Sigmoid colon (tissue), 4 donors: ENCODE measurements at regions not wholly inside any gene's neighbourhood (a gene's known extent, or its start where the extent isn't known, plus 50 kb on each side); places are given as distances from the start of the nearest gene placed in this dataset.

Experiments used
- EP300 ChIP-seq, 4 donors: sonication (generic); formaldehyde crosslinking; IDR thresholded peaks; one replicate each; pipeline ENCODE4 v1.6.1; 2017; ENCODE audit warnings: antibody characterized with exemption in 4 of 4
- POLR2A ChIP-seq, 2 donors: fragments of 450-650 bp; IDR thresholded peaks; one replicate each; pipeline ENCODE4 v1.6.1; 2016; ENCODE audit warnings: antibody characterized with exemption in 2 of 2, mild to moderate bottlenecking in 2 of 2, moderate library complexity in 2 of 2
- POLR2AphosphoS5 ChIP-seq, 4 donors: sonication (generic); formaldehyde crosslinking; IDR thresholded peaks; one replicate each; pipeline ENCODE4 v1.6.1; 2017; ENCODE audit warnings: antibody characterized with exemption in 4 of 4
- TF ChIP-seq, protein P1 (sequence below), 4 experiments: fragments of 450-650 bp in 3 of 4; fragments of 200-600 bp in 1 of 4; IDR thresholded peaks; one replicate each; pipeline ENCODE4 v1.5.1; 2016 to 2019; ENCODE audit warnings: antibody characterized with exemption in 4 of 4, mild to moderate bottlenecking in 3 of 4, moderate library complexity in 2 of 4

DNA sequence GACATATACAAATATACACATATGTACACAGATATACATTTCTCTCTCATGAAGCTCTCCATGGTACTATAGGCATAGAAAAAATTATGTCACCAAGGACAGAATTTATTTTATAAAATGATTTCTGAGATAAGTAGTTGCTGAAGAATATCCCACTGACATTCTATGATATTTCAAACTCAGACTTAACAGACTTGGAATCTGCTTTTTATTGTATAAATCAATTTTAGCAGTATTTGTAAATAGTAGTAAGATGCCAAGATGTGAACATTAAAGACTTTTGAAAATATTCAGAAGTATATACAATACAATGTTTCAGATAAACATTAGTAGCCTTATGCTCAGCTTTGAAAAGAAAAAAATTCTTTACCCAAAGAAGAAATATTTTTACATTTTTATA is 107.4 kb upstream of the ARGLU1 start:
- TF ChIP-seq, protein P1, sequence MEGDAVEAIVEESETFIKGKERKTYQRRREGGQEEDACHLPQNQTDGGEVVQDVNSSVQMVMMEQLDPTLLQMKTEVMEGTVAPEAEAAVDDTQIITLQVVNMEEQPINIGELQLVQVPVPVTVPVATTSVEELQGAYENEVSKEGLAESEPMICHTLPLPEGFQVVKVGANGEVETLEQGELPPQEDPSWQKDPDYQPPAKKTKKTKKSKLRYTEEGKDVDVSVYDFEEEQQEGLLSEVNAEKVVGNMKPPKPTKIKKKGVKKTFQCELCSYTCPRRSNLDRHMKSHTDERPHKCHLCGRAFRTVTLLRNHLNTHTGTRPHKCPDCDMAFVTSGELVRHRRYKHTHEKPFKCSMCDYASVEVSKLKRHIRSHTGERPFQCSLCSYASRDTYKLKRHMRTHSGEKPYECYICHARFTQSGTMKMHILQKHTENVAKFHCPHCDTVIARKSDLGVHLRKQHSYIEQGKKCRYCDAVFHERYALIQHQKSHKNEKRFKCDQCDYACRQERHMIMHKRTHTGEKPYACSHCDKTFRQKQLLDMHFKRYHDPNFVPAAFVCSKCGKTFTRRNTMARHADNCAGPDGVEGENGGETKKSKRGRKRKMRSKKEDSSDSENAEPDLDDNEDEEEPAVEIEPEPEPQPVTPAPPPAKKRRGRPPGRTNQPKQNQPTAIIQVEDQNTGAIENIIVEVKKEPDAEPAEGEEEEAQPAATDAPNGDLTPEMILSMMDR (IDR thresholded peaks at IDR 0.05): no peak
- TF ChIP-seq POLR2A (IDR thresholded peaks at IDR 0.05) (no peak), POLR2AphosphoS5 (IDR thresholded peaks at IDR 0.05) (no peak), EP300 (IDR thresholded peaks at IDR 0.05) (no peak)
